ENCODE measurements at regions not wholly inside any gene's neighbourhood (a gene's known extent, or its start where the extent isn't known, plus 50 kb on each side); places are given as distances from the start of the nearest gene placed in this dataset.

DNA sequence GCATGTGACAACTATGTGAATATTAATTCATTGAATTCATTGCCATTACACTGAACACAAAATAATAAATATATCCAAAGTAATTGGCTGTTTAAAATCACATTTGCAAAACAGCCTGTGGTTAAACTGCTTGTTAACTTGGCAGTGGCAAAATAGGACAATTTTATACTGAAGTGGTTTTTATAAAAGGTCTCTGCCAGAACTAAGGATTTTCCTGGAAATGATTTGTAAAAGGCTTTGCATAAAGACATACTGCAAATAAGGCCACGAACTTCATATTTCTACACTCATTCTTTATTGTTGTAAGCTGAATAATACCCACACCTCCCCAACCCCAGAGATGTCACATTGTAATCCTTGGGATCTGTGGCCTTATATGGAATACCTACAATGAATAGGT, 370.3 kb upstream of the RGMB start:
- Mint-ChIP-seq H3K27ac (no peak overlapping the region), H3K27me3 (ENCODE audit: low read depth in 3 of 3) (peaks cover 0 to 4% (median 1%) of the 10 kb centered on the region in 3 donors), H3K36me3 (no peaks in the 10 kb centered on the region), H3K4me3 (no peak overlapping the region), H3K4me1 (no peaks in the 10 kb centered on the region), H3K9me3 (peaks cover 0 to 15% (median 2%) of the 10 kb centered on the region in 7 donors)
- no peak for DNase-seq
- Histone ChIP-seq H3K9ac (ENCODE audit: insufficient read depth, low read length, poor library complexity, severe bottlenecking) (no peak overlapping the region), H4K20me1 (ENCODE audit: insufficient read depth, low read length) (no peaks in the 10 kb centered on the region), H3K9me3 (replicated peaks in 1 of 2; ENCODE audit: control insufficient read depth in 1 of 2, insufficient read depth in 1 of 2, low read length in 2 of 2) (peaks cover 0 to 4% of the 10 kb centered on the region in 2 donors), H3K79me2 (ENCODE audit: insufficient read depth, low read length) (no peaks in the 10 kb centered on the region), H3K4me3 (replicated peaks in 1 of 3; ENCODE audit: low read depth in 2 of 3, low read length in 3 of 3) (no peak overlapping the region), H3K27me3 (ENCODE audit: control insufficient read depth in 2 of 2, insufficient read depth in 2 of 2, low read length in 2 of 2) (no peaks in the 10 kb centered on the region), H3K27ac (ENCODE audit: low read depth in 1 of 2, low read length in 2 of 2) (no peak overlapping the region), H3K4me2 (replicated peaks; ENCODE audit: extremely low read depth, low read length, poor library complexity, severe bottlenecking) (no peak overlapping the region), H3K4me1 (ENCODE audit: control insufficient read depth in 1 of 2, insufficient read depth in 2 of 2, low read length in 2 of 2) (no peaks in the 10 kb centered on the region), H3K36me3 (replicated peaks in 1 of 2; ENCODE audit: control insufficient read depth in 1 of 2, insufficient read depth in 2 of 2, low read length in 2 of 2) (no peaks in the 10 kb centered on the region), H2AFZ (ENCODE audit: insufficient read depth, low read depth, low read length, poor library complexity, severe bottlenecking) (no peak overlapping the region)
- intact Hi-C loops (cut with micrococcal nuclease): no loop called here
- WGBS (ENCODE audit: insufficient coverage): no CpG with 5 or more reads among the region's 1 CpG
- TF ChIP-seq, protein P1, sequence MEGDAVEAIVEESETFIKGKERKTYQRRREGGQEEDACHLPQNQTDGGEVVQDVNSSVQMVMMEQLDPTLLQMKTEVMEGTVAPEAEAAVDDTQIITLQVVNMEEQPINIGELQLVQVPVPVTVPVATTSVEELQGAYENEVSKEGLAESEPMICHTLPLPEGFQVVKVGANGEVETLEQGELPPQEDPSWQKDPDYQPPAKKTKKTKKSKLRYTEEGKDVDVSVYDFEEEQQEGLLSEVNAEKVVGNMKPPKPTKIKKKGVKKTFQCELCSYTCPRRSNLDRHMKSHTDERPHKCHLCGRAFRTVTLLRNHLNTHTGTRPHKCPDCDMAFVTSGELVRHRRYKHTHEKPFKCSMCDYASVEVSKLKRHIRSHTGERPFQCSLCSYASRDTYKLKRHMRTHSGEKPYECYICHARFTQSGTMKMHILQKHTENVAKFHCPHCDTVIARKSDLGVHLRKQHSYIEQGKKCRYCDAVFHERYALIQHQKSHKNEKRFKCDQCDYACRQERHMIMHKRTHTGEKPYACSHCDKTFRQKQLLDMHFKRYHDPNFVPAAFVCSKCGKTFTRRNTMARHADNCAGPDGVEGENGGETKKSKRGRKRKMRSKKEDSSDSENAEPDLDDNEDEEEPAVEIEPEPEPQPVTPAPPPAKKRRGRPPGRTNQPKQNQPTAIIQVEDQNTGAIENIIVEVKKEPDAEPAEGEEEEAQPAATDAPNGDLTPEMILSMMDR (IDR thresholded peaks at IDR 0.05): no peak

DNA sequence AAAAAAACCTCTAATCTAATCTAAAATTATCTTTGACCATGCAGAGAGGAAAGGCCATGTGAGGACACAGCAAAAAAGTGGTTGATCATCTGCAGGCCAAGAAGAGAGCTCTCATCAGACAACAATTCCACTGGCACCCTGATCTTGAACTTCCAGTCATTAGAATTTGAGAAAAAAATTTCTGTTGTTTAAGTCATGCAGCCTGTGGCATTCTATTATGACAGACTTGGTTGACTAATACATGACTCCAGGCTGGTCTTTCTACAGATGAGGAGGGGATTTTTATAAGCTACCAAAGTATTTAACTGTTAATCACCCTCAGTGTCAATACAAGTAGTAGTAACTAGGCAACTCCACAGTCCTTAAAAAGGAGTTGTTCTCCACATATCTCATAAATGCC, 358.5 kb upstream of the RGMB start:
- Mint-ChIP-seq H3K4me1 (no peaks in the 10 kb centered on the region), H3K27me3 (ENCODE audit: low read depth in 3 of 3) (peaks cover 0 to 2% (median 1%) of the 10 kb centered on the region in 3 donors), H3K36me3 (no peaks in the 10 kb centered on the region), H3K27ac (no peak overlapping the region), H3K4me3 (no peak overlapping the region), H3K9me3 (peaks cover 0 to 5% (median 2%) of the 10 kb centered on the region in 7 donors)
- H3K9me3 ChIP-seq (replicated peaks in 1 of 2; ENCODE audit: control insufficient read depth in 1 of 2, insufficient read depth in 1 of 2, low read length in 2 of 2): no peaks in the 10 kb centered on the region
- intact Hi-C loops (cut with micrococcal nuclease): no loop called here
- H2AFZ ChIP-seq (ENCODE audit: insufficient read depth, low read depth, low read length, poor library complexity, severe bottlenecking): no peak overlapping the region
- H3K9ac ChIP-seq (ENCODE audit: insufficient read depth, low read length, poor library complexity, severe bottlenecking): no peak overlapping the region
- no peaks in the 10 kb centered on the region for H4K20me1 ChIP-seq (ENCODE audit: insufficient read depth, low read length)
- no peaks in the 10 kb centered on the region for H3K36me3 ChIP-seq (replicated peaks in 1 of 2; ENCODE audit: control insufficient read depth in 1 of 2, insufficient read depth in 2 of 2, low read length in 2 of 2)
- no peak overlapping the region for H3K4me3 ChIP-seq (replicated peaks in 1 of 3; ENCODE audit: low read depth in 2 of 3, low read length in 3 of 3)
- H3K4me1 ChIP-seq (ENCODE audit: control insufficient read depth in 1 of 2, insufficient read depth in 2 of 2, low read length in 2 of 2): no peaks in the 10 kb centered on the region
- TF ChIP-seq, protein P1 (IDR thresholded peaks at IDR 0.05): no peak
- H3K27me3 ChIP-seq (ENCODE audit: control insufficient read depth in 2 of 2, insufficient read depth in 2 of 2, low read length in 2 of 2): no peaks in the 10 kb centered on the region
- H3K27ac ChIP-seq (ENCODE audit: low read depth in 1 of 2, low read length in 2 of 2): no peak overlapping the region
- DNase-seq: no peak
- H3K4me2 ChIP-seq (replicated peaks; ENCODE audit: extremely low read depth, low read length, poor library complexity, severe bottlenecking): no peak overlapping the region
- H3K79me2 ChIP-seq (ENCODE audit: insufficient read depth, low read length): no peaks in the 10 kb centered on the region
